ENCODE measurements at regions not wholly inside any gene's neighbourhood (a gene's known extent, or its start where the extent isn't known, plus 50 kb on each side); places are given as distances from the start of the nearest gene placed in this dataset.

DNA sequence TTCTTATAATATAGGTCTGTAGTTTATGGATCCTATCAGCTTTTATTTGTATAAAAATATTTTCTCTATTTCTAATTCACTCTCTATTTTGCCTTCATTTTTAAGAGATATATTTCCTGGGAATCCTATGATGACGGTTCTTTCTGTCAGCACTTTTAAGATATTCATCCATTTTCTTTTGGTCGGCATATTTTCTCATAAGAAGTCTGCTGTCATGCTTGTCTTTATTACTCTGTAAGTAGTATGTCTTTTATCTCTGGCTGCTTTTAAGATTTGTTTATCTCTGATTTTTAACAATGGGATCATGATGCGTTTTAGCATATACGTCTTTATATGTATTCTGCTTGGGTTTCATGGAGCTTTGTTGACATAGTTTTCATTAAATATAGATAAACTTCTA, 175.5 kb downstream of the SNX19 start:
- TF ChIP-seq EZH2 (IDR thresholded peaks at IDR 0.05), result no peak
- no peak for TF ChIP-seq POLR2AphosphoS5 (IDR thresholded peaks at IDR 0.05; ENCODE audit: borderline replicate concordance, low read depth, low read length)
